ENCODE measurements at regions not wholly inside any gene's neighbourhood (a gene's known extent, or its start where the extent isn't known, plus 50 kb on each side); places are given as distances from the start of the nearest gene placed in this dataset.

DNA sequence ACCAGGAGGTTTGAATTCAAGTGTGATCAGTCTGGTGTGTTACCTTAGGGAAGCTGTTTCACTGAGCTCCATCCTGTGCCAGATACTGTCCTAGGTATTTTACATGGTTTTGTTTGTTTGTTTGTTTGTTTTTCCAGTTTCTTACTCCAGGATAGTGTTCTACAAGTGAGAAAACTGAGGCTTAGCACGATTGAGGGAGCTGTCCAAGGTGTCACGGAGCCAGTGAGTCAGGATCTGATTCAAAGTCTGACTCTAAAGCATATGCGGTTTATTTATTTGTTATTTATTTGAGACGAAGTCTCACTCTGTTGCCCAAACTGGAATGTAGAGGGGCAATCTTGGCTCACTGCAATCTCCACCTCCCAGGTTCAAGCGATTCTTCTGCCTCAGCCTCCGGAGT is 79.7 kb upstream of the GNG2 start:
- TF ChIP-seq, protein P1, sequence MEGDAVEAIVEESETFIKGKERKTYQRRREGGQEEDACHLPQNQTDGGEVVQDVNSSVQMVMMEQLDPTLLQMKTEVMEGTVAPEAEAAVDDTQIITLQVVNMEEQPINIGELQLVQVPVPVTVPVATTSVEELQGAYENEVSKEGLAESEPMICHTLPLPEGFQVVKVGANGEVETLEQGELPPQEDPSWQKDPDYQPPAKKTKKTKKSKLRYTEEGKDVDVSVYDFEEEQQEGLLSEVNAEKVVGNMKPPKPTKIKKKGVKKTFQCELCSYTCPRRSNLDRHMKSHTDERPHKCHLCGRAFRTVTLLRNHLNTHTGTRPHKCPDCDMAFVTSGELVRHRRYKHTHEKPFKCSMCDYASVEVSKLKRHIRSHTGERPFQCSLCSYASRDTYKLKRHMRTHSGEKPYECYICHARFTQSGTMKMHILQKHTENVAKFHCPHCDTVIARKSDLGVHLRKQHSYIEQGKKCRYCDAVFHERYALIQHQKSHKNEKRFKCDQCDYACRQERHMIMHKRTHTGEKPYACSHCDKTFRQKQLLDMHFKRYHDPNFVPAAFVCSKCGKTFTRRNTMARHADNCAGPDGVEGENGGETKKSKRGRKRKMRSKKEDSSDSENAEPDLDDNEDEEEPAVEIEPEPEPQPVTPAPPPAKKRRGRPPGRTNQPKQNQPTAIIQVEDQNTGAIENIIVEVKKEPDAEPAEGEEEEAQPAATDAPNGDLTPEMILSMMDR (IDR thresholded peaks at IDR 0.05), result no peak
- TF ChIP-seq POLR2A (IDR thresholded peaks at IDR 0.05) (no peak), EP300 (IDR thresholded peaks at IDR 0.05) (no peak)
